ENCODE measurements at regions not wholly inside any gene's neighbourhood (a gene's known extent, or its start where the extent isn't known, plus 50 kb on each side); places are given as distances from the start of the nearest gene placed in this dataset.

GRCh38 chr7:84532196-84532595 lies 337.6 kb upstream of the SEMA3A start:
- TF ChIP-seq FOSL2 (IDR thresholded peaks at IDR 0.05) (no peak), FOSL2 (CRISPR knock-in tag; IDR thresholded peaks at IDR 0.05) (0 out of 2 replicates have a peak, but pooled peaks have one; percentile 10), PHF8 (IDR thresholded peaks at IDR 0.05; ENCODE audit: borderline replicate concordance, low read depth) (no peak), CBX8 (IDR thresholded peaks at IDR 0.05) (no peak), JUNB (IDR thresholded peaks at IDR 0.05) (no peak), NR3C1 (IDR thresholded peaks at IDR 0.05) (no peak), EP300 (IDR thresholded peaks at IDR 0.05) (no peak), RCOR1 (IDR thresholded peaks at IDR 0.05; ENCODE audit: low read depth, low read length) (no peak), HDAC2 (IDR thresholded peaks at IDR 0.05) (no peak), POLR2A (IDR thresholded peaks at IDR 0.05; ENCODE audit: low read length) (no peak), RAD21 (conservative IDR thresholded peaks at IDR 0.05 in 1 of 2, IDR thresholded peaks at IDR 0.05 in 1 of 2) (no peak), TFCP2L1 (CRISPR knock-in tag; IDR thresholded peaks at IDR 0.05) (no peak)
- TF ChIP-seq, protein P1, sequence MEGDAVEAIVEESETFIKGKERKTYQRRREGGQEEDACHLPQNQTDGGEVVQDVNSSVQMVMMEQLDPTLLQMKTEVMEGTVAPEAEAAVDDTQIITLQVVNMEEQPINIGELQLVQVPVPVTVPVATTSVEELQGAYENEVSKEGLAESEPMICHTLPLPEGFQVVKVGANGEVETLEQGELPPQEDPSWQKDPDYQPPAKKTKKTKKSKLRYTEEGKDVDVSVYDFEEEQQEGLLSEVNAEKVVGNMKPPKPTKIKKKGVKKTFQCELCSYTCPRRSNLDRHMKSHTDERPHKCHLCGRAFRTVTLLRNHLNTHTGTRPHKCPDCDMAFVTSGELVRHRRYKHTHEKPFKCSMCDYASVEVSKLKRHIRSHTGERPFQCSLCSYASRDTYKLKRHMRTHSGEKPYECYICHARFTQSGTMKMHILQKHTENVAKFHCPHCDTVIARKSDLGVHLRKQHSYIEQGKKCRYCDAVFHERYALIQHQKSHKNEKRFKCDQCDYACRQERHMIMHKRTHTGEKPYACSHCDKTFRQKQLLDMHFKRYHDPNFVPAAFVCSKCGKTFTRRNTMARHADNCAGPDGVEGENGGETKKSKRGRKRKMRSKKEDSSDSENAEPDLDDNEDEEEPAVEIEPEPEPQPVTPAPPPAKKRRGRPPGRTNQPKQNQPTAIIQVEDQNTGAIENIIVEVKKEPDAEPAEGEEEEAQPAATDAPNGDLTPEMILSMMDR (IDR thresholded peaks at IDR 0.05): no peak
